ENCODE measurements at regions not wholly inside any gene's neighbourhood (a gene's known extent, or its start where the extent isn't known, plus 50 kb on each side); places are given as distances from the start of the nearest gene placed in this dataset.
"Not testable (repeated sequence)": the region's sequence is repeated elsewhere in the genome, so short reads cannot be mapped to it uniquely, and the experiment has no call there.

GRCh38 chr11:123351375-123351774 is 78.7 kb upstream of the GRAMD1B start:
- ATAC-seq, result no peak
- intact Hi-C loops (cut with DNase I, micrococcal nuclease), result no loop called here
- DNase-seq, result no peak

- intact Hi-C loops (cut with DNase I, micrococcal nuclease), result no loop called here
- ATAC-seq (no peak), DNase-seq (no peak)
Measured at GRCh38 chr11:123349382-123349781, 80.7 kb upstream of the GRAMD1B start.

GRCh38 chr11:123344790-123345357 is 85.2 kb upstream of the GRAMD1B start:
- ATAC-seq, result peak; percentile 26
- intact Hi-C loops (cut with DNase I, micrococcal nuclease), result no loop called here
- no peak for DNase-seq

- ATAC-seq; intact Hi-C loops (cut with DNase I, micrococcal nuclease); DNase-seq: not testable (repeated sequence)
Measured at GRCh38 chr11:123344188-123344587, 85.9 kb upstream of the GRAMD1B start.

DNA sequence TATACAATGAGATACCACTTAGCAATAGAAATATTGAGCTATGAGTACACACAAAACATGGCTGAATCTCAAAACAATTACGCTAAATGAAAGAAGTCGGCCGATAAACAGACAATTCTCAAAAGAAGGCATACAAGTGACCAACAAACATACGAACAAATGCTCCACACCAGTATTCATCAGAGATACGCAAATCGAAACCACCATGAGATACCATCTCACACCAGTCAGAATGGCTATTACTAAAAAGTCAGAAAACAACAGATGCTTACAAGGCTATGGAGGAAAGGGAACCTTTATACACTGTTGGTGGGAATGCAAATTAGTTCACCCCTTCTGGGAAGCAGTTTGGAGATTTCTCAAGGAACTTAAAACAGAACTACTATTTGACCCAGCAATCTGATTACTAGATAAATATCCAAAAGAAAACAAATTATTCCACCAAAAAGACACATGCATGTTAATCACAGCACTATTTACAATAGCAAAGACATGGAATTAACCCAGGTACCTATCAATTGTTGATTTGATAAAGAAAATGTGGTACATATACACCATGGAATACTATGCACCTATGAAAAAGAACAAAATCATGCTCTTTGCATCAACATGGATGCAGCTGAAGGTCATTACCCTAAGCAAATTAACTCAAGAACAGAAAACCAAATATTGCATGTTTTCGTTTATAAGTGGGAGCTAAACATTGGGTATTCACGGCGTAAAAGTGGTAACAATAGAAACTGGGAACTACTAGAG is 90.9 kb upstream of the GRAMD1B start:
- ATAC-seq, result no peak
- DNase-seq, result no peak
- intact Hi-C loops (cut with DNase I, micrococcal nuclease), result no loop called here

- no peak for ATAC-seq
- intact Hi-C loops (cut with DNase I, micrococcal nuclease), result no loop called here
- DNase-seq, result no peak
Measured at GRCh38 chr11:123338266-123338800, 91.7 kb upstream of the GRAMD1B start.

GRCh38 chr11:123334925-123335324 is 95.1 kb upstream of the GRAMD1B start:
- no peak for DNase-seq

GRCh38 chr11:123332577-123332976 is 97.5 kb upstream of the GRAMD1B start:
- intact Hi-C loops (cut with DNase I, micrococcal nuclease); DNase-seq; ATAC-seq: not testable (repeated sequence)

More at GRCh38 chr11:123334925-123335324, 95.1 kb upstream of the GRAMD1B start:
- ATAC-seq, result no peak
- intact Hi-C loops (cut with DNase I, micrococcal nuclease), result no loop called here

GRCh38 chr11:123330948-123331347 is 99.1 kb upstream of the GRAMD1B start:
- intact Hi-C loops (cut with DNase I, micrococcal nuclease), result no loop called here
- no peak for DNase-seq
- ATAC-seq, result no peak

GRCh38 chr11:123330471-123330870 is 99.6 kb upstream of the GRAMD1B start:
- intact Hi-C loops (cut with DNase I, micrococcal nuclease), result no loop called here
- DNase-seq (no peak), ATAC-seq (no peak)

GRCh38 chr11:123330071-123330470 is 100.0 kb upstream of the GRAMD1B start:
- ATAC-seq (no peak), DNase-seq (no peak)
- intact Hi-C loops (cut with DNase I, micrococcal nuclease), result no loop called here

DNA sequence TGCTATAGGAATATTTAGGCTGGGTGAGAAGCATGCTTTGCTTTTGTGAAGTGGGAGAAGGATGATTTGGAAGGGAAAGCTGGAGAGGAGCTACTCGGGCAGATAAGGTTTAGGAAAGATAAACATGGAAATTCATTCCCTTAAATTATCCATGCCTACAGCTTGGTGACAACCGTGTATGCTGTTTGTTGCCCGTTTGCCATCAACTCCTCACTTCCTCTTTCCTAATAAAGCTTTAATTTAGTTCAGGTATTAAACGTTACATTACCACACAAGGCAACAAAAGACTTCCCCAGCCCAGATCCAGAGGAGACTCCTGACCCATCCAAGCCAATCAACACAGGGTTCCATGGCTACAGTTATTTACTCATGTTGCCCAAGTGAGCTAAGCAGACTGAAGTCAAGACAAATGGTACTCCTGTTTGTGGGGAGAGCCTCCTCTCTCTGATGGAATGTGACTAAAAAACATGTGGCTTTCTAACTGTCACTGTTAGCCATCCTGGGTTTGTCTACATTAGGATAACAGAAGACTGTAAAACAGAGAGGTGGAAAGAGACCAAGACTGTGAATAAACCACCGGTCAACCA is 101.7 kb upstream of the GRAMD1B start:
- ATAC-seq (no peak), DNase-seq (no peak)
- intact Hi-C loops (cut with DNase I, micrococcal nuclease), result no loop called here

DNA sequence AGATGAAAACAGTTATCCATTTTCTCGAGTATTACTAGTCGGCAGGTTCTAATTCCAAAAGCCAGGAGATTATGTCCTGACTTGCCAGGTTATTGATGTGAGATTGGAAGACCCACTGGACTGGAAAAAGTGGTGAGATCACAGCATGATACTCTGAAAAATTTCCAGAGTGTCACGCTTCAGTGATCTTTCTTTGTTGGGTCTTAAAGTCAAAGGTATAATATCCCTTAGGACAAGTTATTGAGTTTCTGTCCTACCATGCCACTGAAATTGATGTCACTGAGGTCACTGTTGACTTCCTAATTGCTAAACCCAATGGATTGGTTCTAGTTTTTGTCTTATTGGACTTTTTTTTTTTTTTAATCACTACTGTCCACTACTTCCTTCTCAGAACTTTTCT is 104.5 kb upstream of the GRAMD1B start:
- DNase-seq (no peak), ATAC-seq (no peak)
- intact Hi-C loops (cut with DNase I, micrococcal nuclease), result no loop called here

GRCh38 chr11:123323568-123323967 is 106.5 kb upstream of the GRAMD1B start:
- intact Hi-C loops (cut with DNase I, micrococcal nuclease), result no loop called here
- DNase-seq, result no peak
- no peak for ATAC-seq

GRCh38 chr11:123321636-123322035 is 108.4 kb upstream of the GRAMD1B start:
- DNase-seq, result no peak
- intact Hi-C loops (cut with DNase I, micrococcal nuclease), result no loop called here

DNA sequence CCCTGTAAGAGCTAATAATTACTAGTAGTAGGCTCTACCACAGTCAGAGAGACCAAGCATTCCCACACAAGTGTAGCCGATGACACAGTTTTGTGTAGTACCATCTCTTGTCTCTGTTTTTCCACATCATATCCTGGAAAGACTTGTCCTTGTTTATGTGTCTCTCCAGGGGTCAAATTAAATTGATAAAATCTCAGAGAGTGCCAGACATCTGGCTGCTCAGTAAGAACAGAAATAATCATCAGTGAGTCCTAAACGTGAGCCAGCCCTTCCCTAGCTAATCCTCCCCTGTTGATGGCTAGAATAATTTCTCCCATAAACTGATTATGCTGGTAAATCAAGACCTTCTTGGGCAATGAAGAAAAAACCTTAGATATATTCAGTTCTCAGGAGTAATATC is 111.4 kb upstream of the GRAMD1B start:
- ATAC-seq, result no peak
- intact Hi-C loops (cut with DNase I, micrococcal nuclease), result no loop called here
- DNase-seq, result no peak

More at GRCh38 chr11:123321636-123322035, 108.4 kb upstream of the GRAMD1B start:
- ATAC-seq, result no peak

- intact Hi-C loops (cut with DNase I, micrococcal nuclease); ATAC-seq; DNase-seq: not testable (repeated sequence)
Measured at GRCh38 chr11:123318132-123318531, 111.9 kb upstream of the GRAMD1B start.

DNA sequence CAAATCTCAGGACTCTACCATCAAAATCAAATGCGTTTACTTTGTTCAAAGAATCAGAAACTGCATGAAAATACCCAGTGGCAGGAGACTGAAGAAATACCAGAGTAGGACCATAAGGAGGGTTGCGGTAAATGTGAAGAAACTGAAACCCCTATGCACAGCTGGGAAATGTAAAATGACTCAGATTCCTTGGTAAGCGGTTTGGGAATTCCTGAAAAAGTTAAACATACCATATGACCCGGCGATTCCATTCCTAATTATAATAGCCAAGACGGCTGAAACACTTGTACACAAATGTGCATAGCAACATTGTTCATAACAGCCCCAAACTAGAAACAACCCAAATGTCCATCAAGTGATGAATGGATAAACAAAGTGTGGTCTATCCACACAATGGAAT is 114.1 kb upstream of the GRAMD1B start:
- intact Hi-C loops (cut with DNase I, micrococcal nuclease), result no loop called here
- DNase-seq, result no peak
- ATAC-seq, result no peak

GRCh38 chr11:123314972-123315371 is 115.1 kb upstream of the GRAMD1B start:
- no peak for ATAC-seq
- intact Hi-C loops (cut with DNase I, micrococcal nuclease), result no loop called here
- DNase-seq, result no peak

GRCh38 chr11:123313262-123313661 is 116.8 kb upstream of the GRAMD1B start:
- no peak for DNase-seq
- intact Hi-C loops (cut with DNase I, micrococcal nuclease), result no loop called here
- ATAC-seq, result no peak

All from left colon (tissue), 2 donors.